Fibroblast of lung (primary cell): ENCODE measurements at regions not wholly inside any gene's neighbourhood (a gene's known extent, or its start where the extent isn't known, plus 50 kb on each side); places are given as distances from the start of the nearest gene placed in this dataset.

Experiments used
- CTCF ChIP-seq, 2 donors: IDR thresholded peaks in 1 of 2; conservative IDR thresholded peaks in 1 of 2; 1 replicate in 1 of 2; 2 replicates in 1 of 2; pipeline ENCODE4 v1.5.1; 2011 to 2012; ENCODE audit warnings: low read length in 2 of 2, control low read depth in 1 of 2, inconsistent platforms in 1 of 2, low read depth in 1 of 2, mild to moderate bottlenecking in 1 of 2
- EZH2 ChIP-seq: IDR thresholded peaks from 2 replicates; pipeline ENCODE4 v1.5.1; 2012; ENCODE audit warnings: low read length, control low read depth, mild to moderate bottlenecking; ENCODE audit errors: missing control alignments

GRCh38 chr3:4065085-4065484 is 238.1 kb upstream of the SETMAR start:
- TF ChIP-seq CTCF (conservative IDR thresholded peaks at IDR 0.05 in 1 of 2, IDR thresholded peaks at IDR 0.05 in 1 of 2; ENCODE audit: low read depth in 1 of 2, low read length in 2 of 2) (no peak), EZH2 (no peak)
